Retinal pigment epithelial cell (primary cell): ENCODE measurements at regions not wholly inside any gene's neighbourhood (a gene's known extent, or its start where the extent isn't known, plus 50 kb on each side); places are given as distances from the start of the nearest gene placed in this dataset.
"Not testable (repeated sequence)": the region's sequence is repeated elsewhere in the genome, so short reads cannot be mapped to it uniquely, and the experiment has no call there.

Experiments used
- DNase-seq: peaks from one replicate; pipeline ENCODE4 v3.0.0-alpha.2; 2010; ENCODE audit warnings: low read depth
- H3K4me3 ChIP-seq: 2 replicates; pipeline ENCODE4 v1.5.1; 2011; ENCODE audit warnings: mild to moderate bottlenecking, low read length, control low read depth, moderate library complexity
- TF ChIP-seq, protein P1 (sequence below): conservative IDR thresholded peaks from 2 replicates; pipeline ENCODE4 v1.5.1; 2011; ENCODE audit warnings: low read depth, low read length, control low read depth, inconsistent platforms

DNA sequence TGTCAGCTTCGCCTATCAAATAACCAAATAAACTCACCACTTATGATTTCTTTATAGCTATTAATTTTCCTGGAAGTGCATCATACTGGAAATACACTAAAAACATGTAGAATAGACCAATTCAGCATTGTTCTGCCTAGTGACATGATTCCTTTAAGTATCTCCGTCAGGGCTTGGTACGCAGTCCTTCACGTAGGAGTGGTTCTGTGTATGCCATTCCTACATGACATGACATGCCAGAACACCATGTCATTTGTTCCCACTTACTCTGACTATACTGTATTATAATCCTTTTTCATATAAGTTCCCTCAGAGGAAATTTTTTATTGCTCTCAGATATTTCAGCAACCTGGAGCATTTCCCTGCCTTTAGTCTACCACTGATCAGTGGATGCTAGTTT is 230.7 kb upstream of the EPHA3 start:
- no peak overlapping the region for H3K4me3 ChIP-seq
- TF ChIP-seq, protein P1, sequence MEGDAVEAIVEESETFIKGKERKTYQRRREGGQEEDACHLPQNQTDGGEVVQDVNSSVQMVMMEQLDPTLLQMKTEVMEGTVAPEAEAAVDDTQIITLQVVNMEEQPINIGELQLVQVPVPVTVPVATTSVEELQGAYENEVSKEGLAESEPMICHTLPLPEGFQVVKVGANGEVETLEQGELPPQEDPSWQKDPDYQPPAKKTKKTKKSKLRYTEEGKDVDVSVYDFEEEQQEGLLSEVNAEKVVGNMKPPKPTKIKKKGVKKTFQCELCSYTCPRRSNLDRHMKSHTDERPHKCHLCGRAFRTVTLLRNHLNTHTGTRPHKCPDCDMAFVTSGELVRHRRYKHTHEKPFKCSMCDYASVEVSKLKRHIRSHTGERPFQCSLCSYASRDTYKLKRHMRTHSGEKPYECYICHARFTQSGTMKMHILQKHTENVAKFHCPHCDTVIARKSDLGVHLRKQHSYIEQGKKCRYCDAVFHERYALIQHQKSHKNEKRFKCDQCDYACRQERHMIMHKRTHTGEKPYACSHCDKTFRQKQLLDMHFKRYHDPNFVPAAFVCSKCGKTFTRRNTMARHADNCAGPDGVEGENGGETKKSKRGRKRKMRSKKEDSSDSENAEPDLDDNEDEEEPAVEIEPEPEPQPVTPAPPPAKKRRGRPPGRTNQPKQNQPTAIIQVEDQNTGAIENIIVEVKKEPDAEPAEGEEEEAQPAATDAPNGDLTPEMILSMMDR, result no peak
- no peak for DNase-seq

DNA sequence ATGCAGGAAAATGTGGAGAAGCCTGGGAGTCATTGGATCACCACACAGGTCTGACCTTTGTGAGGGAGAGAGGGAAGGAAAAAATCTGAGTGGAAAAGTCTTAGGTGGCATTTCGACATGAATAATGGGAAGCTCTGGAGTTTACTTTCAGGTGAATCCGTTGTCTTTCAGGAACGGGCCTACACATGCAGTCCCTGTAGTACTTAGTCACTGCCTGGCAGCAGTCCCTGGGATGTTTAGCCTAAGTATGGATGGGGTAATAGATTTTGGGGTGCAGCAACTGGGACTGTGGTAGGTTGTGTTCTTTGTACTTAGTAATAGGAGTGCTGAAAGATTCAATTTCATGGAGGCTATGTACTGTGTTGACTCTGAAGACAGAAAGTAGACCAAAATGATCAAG is 227.5 kb upstream of the EPHA3 start:
- DNase-seq, result no peak
- no peak overlapping the region for H3K4me3 ChIP-seq
- TF ChIP-seq, protein P1, result no peak

DNA sequence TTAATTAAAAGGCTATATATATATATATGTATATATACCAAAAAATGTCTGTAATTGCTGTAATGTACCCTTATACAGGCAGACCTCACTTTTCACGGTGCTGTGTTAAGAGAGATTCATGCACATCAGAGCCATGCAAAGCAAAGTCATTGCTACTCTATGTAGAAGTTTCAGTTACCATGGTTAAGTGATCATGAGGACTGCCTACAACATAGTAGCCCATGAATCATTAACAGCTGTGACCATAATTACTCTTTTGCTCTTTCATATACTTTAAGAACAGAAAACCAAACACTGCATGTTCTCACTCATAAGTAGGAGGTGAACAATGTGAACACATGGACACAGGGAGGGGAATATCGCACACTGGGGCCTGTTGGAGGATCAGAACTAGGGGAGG is 225.3 kb upstream of the EPHA3 start:
- H3K4me3 ChIP-seq, result no peak overlapping the region
- TF ChIP-seq, protein P1, result no peak
- DNase-seq, result no peak

DNA sequence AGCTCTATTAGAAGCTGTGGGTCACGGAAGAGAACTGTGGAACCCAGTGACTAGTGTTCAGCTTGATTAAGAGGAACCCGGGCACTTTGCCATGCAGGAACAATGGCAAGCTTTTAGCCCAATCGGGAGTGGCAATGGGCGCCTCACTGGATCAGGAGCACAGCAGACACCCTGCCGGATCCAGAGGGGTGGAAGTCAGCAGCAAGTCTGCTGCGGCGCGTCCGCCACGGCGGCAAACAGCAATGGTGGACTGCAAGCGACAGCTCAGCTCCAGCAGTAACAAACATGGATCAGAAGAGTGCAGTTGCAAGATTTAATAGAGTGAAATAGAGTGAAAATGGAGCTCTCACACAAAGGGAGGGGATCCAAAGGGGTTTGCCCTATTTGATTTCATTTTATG is 220.8 kb upstream of the EPHA3 start:
- DNase-seq, H3K4me3 ChIP-seq: not testable (repeated sequence)

DNA sequence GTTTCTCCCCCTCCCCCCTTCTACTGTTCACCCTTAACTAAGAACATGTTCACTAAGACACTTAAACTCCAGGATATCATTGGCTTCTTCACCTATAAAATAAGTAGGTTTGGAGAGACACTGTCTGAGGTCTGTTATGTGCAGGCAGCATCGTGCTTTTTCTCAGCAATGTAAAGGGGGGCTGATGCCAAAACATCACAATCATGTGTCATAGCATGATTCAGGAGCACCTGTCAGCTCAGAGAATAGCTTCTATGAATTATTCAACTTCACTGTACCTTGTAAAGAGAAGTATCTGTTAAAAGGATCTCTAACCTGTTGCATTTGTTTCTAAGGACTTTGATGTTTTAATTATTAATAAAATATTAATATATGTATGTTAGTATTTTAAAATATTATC is 211.4 kb upstream of the EPHA3 start:
- TF ChIP-seq, protein P1, result no peak
- DNase-seq, result no peak
- H3K4me3 ChIP-seq, result no peak overlapping the region

DNA sequence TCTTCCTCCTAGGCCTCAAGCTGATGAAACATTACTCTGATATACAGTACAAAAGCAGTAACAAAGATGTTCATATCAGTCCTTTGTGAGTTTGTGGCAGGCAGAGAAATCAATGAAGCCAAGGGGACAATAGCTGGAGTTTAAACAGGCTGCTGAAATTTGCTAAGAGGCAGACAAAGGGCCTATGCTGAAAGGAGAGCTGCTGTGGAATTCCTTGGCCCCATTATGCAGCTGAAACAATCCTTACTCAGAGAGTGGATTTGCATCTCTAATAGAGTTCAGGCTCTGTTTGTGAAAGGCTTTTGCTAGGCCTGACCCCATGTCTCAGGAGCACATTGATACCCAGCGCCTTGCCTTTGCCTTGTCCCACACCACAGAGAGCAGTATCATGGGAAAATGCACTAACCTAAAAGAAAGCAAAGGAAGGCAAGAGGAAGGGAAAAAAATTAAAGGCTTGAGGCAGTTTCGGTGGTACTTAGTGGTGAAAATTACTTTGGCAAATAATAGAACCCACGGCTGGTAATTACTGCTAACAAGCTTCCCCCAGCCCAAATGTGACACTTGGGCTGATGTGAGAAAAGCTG is 195.0 kb upstream of the EPHA3 start:
- TF ChIP-seq, protein P1, result no peak
- H3K4me3 ChIP-seq, result no peak overlapping the region
- no peak for DNase-seq

DNA sequence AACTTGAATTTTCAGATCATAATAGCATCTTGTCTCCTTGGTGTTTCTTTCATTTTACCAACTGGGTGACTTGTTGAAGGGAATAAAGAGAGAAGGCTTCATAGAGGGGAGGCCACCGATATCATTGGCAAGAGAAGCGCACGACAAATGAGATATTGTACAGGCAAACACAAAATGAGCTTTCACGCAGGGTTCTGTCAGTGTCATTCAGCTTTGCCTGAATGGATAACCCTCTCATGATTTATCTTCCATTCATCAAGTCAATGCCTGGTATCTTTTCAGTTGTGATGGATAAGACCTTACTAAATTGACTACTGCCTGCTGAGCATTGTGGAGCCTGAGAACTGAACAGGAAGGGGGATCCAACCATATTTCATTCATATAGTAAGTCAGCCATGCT is 188.6 kb upstream of the EPHA3 start:
- DNase-seq, result no peak
- TF ChIP-seq, protein P1, result no peak
- H3K4me3 ChIP-seq, result no peak overlapping the region

DNA sequence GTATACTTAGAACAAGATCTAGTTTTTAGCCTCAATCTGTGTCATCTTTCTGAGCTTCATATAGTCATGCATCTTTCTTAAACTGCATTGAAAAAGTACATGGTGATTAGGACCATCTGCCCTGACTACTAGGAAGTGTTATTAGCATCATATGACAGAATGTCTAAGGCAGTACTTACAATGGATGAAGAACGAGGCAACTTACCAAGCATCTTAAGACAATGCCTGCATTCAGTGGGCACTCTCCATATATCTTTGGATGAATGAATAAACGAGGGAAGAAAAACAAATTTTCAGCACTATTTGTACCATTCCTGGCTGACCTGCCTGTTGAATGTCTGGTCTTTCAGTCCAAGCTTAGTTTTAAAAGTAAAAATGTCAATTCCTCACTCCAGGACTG is 185.4 kb upstream of the EPHA3 start:
- no peak overlapping the region for H3K4me3 ChIP-seq
- DNase-seq, result no peak
- TF ChIP-seq, protein P1, result no peak
